DMS53 (cell line): ENCODE measurements at regions not wholly inside any gene's neighbourhood (a gene's known extent, or its start where the extent isn't known, plus 50 kb on each side); places are given as distances from the start of the nearest gene placed in this dataset.
"Not testable (repeated sequence)": the region's sequence is repeated elsewhere in the genome, so short reads cannot be mapped to it uniquely, and the experiment has no call there.

Experiments
- DNase-seq: peaks from one replicate; lab custom pipeline; 2025; lab: John Stamatoyannopoulos, UW

DNA sequence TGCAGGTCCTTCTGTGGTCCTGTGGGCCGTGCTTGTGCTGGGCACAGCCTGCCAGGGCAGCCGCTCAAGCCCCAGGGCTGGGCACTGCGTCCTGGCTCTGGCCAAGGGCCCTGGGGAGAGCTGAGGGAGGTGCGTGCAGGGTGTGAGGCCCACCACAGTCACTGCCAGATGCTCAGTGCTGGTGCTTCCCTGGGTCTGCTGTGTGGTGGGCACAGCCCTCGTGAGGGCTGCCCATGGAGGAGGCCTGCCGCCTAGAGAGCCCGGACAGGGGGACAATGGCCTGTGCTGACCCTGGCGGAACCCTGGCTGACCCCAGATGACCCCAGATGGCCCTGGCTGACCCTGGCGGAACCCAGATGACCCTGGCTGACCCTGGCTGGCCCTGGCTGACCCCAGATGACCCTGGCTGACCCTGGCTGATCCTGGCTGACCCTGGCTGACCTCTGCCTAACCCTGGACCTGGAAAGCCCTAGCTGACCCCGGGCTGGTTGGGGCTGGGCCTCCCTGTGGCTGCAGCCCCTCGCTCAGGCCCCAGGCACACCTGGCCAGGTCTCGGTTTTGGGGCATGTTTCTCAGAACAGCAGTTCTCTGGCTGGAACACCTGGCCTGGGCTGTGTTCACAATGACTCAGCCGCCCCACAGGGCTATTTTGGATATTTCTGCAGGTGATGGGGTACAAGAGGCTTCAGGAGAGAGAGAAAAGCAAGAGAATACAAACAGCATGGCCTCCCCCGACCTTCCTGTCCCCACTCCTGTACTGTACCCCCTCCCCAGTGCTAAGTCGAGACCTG lies 55.4 kb downstream of the TMEM121 start:
- no peak for DNase-seq

DNA sequence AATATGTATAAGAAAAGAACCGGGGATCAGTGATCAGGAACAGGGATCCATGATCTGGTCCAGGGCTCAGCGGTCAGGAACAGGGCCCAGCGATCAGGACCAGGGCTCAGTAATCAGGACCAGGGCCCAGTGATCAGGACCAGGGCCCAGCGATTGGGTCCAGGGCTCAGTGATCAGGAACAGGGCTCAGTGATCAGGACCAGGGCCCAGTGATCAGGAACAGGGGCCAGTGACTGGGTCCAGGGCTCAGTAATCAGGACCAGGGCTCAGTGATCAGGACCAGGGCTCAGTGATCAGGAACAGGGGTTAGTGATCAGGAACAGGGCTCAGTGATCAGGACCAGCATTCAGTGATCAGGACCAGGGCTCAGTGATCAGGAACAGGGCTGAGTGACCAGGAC lies 56.3 kb downstream of the TMEM121 start:
- no peak for DNase-seq

DNA sequence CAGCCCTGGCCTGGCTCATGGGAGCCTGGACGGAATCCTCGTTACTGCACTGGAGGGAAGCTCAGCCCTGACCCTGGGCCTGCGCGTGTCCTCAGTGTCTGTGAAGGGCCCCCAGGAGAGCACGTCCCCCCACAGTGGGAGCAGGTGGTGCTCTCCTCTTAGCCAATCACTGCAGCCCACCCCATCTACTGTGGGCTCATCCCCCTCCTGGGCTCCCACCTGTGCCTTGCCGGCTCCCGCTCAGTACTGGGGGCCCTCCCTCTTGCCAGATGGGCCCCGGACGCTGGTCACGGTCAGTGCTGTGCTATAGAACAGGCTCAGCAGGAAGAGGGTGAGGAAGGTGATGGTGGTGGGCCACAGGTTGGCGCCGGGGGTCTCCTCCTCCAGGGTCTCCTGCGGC lies 57.5 kb downstream of the TMEM121 start:
- not testable (repeated sequence) for DNase-seq

DNA sequence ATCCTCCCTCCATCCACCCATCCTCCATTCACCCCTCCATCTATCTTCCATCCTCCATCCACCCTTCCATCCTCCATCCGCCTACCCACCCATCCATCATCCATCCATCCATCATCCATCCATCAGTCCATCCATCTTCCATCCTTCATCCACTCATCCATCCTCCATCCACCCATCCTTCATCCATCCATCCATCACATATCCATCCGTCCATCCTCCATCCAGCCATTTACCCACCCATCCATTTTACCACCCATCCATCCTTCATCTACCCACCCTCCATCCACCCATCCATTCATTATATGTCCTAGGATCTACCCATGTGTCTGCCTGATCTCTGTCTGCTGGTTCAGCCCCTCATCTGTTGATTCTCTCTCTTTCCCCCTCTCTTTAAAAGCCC lies 58.9 kb downstream of the TMEM121 start:
- DNase-seq, result not testable (repeated sequence)

DNA sequence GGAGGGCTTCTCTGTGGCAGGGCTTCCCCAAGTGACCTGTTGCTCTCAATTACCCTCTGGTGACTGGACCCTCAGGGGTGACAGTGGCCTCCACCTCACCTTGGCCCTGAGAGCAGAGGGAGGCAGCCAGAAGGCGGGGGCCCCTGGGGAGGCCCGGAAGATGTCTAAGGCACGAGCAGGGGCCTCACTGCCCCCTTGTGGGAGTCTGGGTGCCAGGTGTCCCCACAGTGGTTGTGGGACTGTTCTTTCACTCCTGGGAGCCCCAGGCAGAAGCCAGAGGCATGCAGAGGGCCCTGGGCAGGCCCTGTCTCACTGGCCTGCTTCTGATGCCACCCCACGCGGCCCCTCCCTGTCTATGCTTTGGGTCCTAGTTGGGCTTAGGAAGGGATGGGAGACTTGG lies 59.3 kb downstream of the TMEM121 start:
- DNase-seq, result not testable (repeated sequence)

DNA sequence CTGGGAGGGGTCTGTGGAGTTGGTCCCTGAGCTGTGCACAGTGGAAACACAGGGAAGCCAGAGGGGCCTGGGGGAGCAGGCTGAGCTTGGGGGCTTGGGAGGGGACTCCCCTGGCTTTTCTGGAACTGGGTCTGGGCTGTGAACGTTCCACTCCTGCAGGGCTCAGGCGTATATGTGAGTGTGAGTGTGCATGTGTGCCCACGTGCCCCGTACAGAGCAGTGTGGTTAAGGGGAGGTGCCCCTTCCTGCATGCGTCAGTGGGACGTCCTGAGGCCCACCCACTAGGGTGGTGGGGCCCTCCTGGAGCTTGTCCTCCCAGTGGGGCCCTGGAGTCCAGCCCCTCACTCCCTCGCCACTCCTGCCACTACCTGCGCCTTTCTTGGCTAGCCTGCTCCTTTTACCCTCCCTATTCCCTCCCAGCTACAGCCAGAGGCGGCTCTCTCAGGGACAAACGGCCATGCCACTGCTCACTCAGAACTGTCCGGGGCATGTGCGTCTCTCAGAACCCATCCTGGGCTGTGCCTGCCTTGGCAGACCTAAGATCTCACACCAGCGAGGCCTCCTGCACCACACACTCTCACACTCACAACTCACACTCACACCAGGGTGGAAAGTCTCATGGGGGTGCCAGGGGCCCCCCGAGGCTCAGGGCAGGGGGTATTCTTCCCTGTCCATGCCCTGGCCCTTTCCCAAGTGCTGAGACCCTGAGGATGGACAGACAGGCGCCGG lies 59.9 kb downstream of the TMEM121 start:
- not testable (repeated sequence) for DNase-seq

DNA sequence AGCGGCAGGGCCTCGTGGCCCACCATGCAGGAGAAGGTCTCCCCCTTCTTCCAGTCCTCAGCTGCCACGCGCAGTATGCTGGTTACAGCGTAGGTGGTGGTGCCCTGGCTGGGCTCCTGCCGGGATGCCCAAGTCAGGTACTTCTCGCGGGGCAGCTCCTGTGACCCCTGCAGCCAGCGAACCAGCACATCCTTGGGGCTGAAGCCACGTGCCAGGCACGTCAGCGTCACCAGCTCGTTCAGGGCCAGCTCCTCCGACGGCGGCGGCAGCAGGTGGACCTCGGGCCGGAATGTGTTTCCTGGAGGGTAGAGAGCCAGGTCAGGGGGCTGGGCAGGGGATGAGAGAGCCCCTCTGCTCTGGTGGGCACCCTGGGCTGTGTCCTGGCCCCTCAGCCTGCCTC lies 60.7 kb downstream of the TMEM121 start:
- DNase-seq, result not testable (repeated sequence)

DNA sequence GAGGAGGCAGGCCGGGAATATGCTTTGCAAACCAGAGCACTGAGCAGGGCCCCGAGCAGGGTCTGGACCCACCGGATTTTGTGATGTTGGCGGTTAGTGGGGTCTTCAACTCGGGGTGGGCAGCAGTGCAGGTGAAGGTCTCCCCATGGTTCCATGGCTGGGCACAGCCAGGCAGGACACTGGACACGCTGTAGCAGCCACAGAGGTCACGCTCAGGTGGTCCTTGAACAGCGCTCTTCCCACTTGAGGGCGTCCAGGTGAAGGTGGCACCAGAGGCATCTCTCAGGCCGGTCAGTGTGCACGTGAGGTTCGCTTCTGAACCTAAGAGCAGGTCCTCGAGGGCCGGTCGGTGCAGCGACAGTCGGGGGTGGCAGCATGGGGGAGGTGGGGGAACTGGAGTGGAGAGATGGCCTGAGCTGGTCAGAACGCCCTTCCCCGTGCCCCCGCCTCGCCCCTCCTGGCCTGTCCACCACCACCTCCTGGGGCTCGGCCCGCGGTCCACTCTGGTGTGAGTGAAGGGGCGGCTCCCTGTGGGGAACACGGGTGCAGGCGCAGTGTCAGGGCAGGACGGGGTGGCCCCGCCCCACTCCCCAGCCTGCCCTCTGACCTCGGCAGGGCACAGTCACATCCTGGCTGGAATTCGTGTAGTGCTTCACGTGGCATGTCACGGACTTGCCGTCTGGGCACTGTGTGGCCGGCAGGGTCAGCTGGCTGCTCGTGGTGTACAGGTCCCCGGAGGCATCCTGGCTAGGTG lies 61.3 kb downstream of the TMEM121 start:
- DNase-seq, result not testable (repeated sequence)

DNA sequence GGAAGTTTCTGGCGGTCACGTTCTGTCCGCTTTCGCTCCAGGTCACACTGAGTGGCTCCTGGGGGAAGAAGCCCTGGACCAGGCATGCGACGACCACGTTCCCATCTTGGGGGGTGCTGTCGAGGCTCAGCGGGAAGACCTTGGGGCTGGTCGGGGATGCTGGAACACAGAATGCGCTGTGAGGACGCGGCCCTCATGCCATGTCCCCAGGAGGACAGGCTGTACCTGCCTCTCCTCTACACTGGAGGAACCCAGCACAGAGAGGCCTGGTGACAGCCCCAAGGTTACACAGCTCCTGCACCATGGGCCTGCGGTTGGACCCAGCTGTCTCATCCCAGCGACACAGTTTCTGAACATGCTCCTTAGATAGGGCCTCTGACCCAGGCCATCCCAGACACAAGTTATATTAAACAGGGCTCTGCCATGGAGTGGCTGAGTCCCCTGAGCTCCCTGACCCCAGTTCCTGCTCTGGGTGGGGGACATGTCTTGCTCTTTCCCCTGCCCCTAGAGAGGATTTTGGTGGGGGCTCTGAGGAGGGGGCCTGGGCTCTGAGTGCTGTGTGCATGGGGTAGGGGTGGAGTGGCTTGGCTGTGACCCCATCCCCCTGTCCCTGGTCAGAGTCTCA lies 62.0 kb downstream of the TMEM121 start:
- DNase-seq, result no peak

DNA sequence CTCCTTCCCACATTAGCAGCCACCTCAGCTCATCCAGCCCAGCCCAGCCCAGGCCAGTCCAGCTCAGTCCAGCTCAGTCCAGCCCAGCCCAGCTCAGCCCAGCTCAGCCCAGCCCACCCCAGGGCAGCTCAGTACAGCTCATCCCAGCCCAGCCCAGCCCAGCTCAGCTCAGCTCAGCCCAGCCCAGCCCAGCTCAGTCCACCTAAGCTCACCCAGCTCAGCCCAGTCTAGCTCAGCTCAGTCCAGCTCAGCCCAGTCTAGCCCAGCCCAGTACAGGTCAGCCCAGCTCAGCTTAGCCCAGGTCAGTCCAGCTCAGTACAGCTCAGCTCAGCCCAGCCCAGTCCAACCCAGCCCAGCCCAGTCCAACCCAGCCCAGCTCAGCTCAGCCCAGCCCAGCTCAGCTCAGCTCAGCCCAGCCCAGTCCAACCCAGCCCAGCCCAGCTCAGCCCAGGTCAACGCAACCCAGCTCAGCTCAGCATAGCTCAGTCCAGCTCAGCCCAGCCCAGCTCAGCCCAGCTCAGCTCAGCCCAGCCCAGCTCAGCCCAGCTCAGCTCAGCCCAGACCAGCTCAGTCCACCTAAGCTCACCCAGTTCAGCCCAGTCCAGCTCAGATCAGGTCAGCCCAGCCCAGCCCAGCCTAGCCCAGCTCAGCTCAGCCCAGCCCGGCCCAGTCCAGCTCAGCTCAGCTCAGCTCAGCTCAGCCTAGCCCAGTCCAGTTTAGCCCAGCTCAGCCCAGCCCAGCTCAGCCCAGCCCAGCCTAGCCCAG lies 63.0 kb downstream of the TMEM121 start:
- no peak for DNase-seq

DNA sequence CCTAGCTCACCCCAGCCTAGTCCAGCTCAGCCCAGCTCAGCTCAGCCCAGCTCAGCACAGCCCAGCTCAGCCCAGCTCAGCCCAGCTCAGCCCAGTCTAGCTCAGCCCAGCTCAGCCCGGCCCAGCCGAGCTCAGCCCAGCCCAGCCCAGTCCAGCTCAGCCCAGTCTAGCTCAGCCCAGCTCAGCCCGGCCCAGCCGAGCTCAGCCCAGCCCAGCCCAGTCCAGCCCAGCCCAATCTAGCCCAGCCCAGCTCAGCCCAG lies 63.5 kb downstream of the TMEM121 start:
- DNase-seq, result not testable (repeated sequence)

DNA sequence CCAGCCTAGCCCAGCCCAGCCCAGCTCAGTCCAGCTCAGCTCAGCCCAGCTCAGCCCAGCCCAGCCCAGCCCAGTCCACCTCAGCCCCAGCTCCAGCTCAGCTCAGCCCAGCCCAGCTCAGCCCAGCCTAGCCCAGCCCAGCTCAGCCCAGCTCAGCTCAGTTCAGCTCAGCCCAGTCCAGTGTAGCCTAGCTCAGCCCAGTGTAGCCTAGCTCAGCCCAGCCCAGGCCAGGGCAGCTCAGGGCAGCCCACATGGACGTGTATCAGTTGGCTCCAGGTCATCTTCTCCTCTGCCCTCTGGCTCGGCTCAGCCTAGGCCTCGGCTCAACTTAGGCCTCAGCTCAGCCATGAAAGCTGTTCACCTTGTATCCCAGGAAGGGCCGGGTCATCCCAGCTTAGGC lies 64.7 kb downstream of the TMEM121 start:
- no peak for DNase-seq

DNA sequence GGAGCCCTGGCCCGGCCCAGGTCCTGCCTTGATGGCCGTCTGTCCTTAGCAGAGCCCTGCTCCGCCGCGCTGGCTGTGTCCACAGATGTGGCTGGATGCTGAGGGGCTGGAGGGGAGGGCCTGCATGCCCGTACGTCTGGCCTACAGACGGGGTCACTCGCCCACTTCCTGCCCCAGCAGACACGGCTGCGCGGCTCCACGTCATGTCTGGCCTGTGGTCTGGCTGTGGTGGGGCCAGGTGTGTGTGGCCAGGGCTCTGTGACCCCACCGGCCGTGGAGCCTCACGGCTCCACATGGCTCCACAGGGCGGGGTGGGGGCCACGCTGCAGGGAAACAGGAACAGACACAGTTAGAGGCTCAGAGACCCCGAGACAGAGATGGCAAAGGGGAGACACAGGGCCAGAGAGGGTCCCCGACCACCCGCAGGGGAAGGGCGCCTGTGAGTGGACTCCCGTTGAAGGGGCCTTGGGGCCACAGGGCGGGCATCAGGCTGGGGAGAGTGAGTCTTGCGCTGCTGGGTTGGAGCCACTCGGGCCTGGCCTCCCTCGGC lies 65.5 kb downstream of the TMEM121 start:
- DNase-seq, result not testable (repeated sequence)

DNA sequence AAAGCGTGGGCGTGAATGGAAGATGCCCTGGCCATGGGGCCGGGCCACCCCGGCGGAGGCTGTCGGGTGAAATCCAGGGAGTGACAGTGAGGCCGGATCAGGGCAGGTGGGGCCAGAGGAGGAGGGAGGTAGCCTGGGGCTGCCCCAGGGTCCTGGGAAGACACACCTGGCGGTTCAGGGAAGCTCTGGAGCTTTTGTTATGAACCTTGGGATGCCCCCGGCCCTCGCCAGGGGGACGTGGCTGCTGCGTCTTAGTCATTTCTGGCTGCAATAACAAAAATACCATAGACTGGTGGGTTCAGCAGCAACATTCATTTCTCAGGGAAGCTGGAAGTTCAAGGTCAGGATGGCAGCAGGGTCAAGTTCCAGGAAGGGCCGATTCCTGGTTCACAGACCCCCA lies 66.3 kb downstream of the TMEM121 start:
- not testable (repeated sequence) for DNase-seq

DNA sequence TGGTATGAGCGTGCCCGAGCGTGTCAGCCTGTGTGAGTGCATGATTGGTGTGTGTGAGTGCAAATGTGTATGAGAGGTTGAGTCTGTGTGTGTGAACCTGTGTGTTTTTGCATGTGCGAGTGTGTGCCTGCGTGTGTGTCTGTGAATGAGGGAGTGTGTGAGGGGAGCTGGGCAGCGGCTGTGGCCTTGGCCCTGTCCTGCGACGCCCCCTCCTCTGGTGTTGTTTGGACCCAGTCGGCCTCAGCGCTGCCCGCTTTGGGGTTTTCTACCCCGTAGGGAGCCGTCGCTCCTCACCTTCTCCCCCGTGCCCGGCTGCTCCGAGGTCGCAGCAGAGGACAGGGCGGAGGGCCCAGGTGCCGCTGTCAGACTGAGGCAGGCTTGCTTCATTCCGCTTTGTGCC lies 69.0 kb downstream of the TMEM121 start:
- DNase-seq, result not testable (repeated sequence)

DNA sequence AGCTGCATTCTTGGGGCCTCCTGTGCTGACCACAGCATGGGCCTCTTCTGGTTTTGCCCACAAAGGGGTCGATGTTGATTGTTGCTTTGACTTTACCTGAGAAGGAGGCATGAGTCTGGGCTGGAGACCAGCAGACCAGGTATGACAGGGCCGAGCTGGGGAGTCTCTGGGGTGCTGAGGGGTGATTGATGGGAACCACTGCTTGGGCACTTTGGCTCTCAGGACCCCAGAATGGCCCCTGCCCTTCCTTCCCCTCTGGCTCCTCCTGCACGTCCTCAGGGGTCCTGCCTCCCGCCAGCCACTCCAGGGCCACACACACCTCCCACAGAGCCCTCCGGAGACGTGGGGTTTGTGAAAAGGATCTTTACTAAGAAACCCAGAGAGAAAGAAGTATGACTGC lies 70.0 kb downstream of the TMEM121 start:
- not testable (repeated sequence) for DNase-seq

DNA sequence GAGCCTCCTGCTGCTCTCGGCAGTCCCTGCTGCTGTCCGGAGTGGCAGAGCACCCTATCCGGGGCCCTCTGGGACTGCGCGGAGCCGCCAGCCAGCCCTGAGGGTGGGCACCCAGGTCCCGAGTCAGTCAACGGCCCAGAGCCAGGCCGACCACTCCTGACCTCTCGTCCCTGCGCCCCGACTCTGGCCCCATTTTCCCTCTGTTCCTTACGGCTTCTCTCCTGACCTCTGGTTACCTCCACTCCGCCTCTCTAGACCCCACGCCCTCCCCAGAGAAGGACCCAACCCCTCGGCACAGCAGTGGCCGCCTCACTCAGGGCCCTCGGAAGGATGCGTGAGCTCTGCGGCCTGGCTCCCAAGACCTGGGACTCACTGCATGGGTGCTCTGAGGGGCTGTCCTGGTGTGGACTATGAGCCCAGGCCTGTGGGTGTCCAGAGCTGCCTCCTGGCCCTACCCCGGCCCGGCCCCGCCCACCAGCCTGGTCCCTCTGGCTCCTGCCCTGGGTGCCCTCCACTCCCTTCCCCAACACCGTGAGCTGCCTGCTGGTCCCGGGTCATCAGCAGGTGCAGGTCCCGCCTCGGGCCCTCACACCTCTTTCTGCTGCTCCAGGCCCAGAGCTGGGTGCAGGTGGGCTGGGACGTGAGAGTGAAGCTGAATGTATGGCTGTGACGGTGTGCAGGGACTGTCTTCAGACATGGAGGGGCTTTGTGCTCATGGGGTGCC lies 71.8 kb downstream of the TMEM121 start:
- DNase-seq, result not testable (repeated sequence)

DNA sequence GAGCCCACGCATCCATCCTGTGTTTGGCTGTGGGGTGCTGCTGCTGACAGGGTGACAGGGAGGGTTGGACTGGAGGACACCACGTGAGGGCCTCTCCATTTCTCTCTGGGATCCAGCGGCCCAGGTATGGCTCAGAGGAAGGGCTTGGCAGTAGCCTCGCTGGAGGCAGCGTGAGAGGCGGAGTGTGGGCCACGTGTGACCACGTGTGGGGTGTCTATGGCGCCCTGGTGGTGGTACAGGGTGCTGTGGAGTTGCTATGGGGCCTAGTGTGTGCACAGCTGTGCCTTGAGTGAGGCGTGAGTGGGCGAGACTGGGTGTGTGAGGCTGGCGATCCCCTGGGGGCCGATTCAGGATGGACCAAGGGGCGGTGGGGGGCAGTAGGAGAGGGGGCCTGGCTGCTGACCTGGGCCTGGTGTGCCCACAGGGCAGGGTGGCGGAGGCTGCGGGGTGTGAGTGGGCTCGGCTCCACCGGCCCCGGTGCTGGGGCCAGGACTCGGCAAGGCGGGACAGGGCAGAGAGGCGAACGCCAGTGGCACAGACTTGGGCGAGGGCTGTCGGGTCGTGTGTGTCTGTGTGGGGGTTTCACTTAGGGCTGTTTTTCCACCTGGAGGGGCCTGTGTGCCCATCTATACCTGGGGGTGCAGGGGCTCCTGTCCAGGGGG lies 72.7 kb downstream of the TMEM121 start:
- DNase-seq, result not testable (repeated sequence)

DNA sequence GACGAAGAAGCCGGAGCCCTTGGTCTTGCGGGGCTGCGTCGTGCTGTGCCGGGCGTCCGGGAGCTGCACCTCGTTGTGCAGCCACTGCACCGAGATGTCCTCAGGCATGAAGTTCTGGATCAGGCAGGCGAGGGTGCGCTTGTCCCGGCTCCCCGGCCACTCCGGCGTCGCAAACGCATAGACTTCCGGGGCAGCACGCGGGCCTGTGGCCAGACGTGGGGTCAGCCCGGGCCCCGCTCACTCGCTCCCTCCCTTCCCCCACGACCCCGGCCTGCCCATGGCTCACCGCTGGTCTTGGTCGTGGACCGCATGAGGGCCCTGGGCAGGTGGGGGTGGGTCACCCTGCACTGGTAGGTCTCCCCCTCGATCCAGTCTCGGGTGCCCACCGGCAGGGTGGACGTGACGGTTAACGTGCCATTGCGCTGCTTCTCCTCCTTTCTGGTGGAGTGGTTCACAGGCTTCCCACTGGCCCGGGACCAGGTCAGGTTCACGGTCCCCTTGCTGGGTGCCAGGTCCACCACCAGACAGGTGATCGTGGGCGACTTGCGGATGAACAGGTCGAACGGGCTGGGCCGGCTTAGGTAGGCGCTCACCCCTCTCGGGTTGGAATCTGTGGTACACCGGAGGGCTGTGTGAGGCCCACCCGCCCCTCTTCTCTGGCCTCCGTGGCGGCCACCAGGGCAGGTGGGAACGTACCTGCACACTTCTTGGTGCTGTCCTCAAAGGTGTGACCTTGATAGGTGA lies 74.0 kb downstream of the TMEM121 start:
- DNase-seq, result not testable (repeated sequence)
